HL-60 (cell line): ENCODE measurements at regions not wholly inside any gene's neighbourhood (a gene's known extent, or its start where the extent isn't known, plus 50 kb on each side); places are given as distances from the start of the nearest gene placed in this dataset.

Experiments used
- DNase-seq, 2 experiments: peaks; one replicate each; pipeline ENCODE4 v3.0.0-alpha.2; 2010 to 2020; ENCODE audit warnings: low read depth in 1 of 2, low spot score in 1 of 2
- H3K27ac ChIP-seq: fragments of 250-450 bp; sonication (Bioruptor Pico); replicated peaks from 2 replicates; pipeline ENCODE4 v1.5.1; 2020; ENCODE audit warnings: mild to moderate bottlenecking, moderate library complexity
- H3K27me3 ChIP-seq: fragments of 250-450 bp; sonication (Bioruptor Pico); 2 replicates; pipeline ENCODE4 v1.5.1; 2021; ENCODE audit warnings: mild to moderate bottlenecking, moderate library complexity; ENCODE audit not compliant: insufficient read depth, poor library complexity, severe bottlenecking
- H3K4me3 ChIP-seq: replicated peaks from 2 replicates; pipeline ENCODE4 v1.5.1; 2011; ENCODE audit warnings: mild to moderate bottlenecking, control low read depth, low read length; ENCODE audit not compliant: insufficient read depth
- CTCF ChIP-seq: IDR thresholded peaks from one replicate; pipeline ENCODE4 v1.5.1; 2011; ENCODE audit warnings: low read length, control low read depth, inconsistent platforms; ENCODE audit not compliant: insufficient read depth
- GABPA ChIP-seq: IDR thresholded peaks from 2 replicates; pipeline ENCODE4 v1.6.1; 2012; ENCODE audit warnings: low read depth
- POLR2AphosphoS5 ChIP-seq: IDR thresholded peaks from 2 replicates; pipeline ENCODE4 v1.6.1; 2012; ENCODE audit warnings: low read depth
- REST ChIP-seq: IDR thresholded peaks from 2 replicates; pipeline ENCODE4 v1.6.1; 2012; ENCODE audit warnings: low read depth; ENCODE audit not compliant: insufficient replicate concordance
- SPI1 ChIP-seq: IDR thresholded peaks from 2 replicates; pipeline ENCODE4 v1.6.1; 2012; ENCODE audit warnings: low read depth, mild to moderate bottlenecking, borderline replicate concordance

- TF ChIP-seq SPI1 (no peak), GABPA (no peak), REST (no peak), POLR2AphosphoS5 (no peak), CTCF (no peak)
- H3K27ac ChIP-seq = no peak overlapping the region
- H3K4me3 ChIP-seq = no peak overlapping the region
Observed at GRCh38 chr5:125710745-125711144, 712.5 kb upstream of the GRAMD2B start.

GRCh38 chr5:125712397-125712796 lies 710.8 kb upstream of the GRAMD2B start:
- Histone ChIP-seq H3K4me3 (no peak overlapping the region), H3K27ac (no peak overlapping the region), H3K27me3 (no peaks in the 10 kb centered on the region)
- no peak for DNase-seq
- TF ChIP-seq SPI1 = no peak
- TF ChIP-seq POLR2AphosphoS5 = no peak
- no peak for TF ChIP-seq GABPA
- no peak for TF ChIP-seq CTCF
- TF ChIP-seq REST = no peak

More at GRCh38 chr5:125710745-125711144, 712.5 kb upstream of the GRAMD2B start:
- H3K27me3 ChIP-seq = no peaks in the 10 kb centered on the region
- DNase-seq = no peak

- TF ChIP-seq CTCF (no peak), POLR2AphosphoS5 (no peak), REST (no peak)
- Histone ChIP-seq H3K27me3 (no peaks in the 10 kb centered on the region), H3K4me3 (no peak overlapping the region), H3K27ac (no peak overlapping the region)
- no peak for DNase-seq
Observed at GRCh38 chr5:125713109-125713805, 710.0 kb upstream of the GRAMD2B start.
